Choroid plexus epithelial cell (primary cell): ENCODE measurements at regions not wholly inside any gene's neighbourhood (a gene's known extent, or its start where the extent isn't known, plus 50 kb on each side); places are given as distances from the start of the nearest gene placed in this dataset.

Experiments used
- DNase-seq: peaks from one replicate; pipeline ENCODE4 v3.0.0-alpha.2; 2010; ENCODE audit warnings: low read depth
- H3K4me3 ChIP-seq: 2 replicates; pipeline ENCODE4 v1.5.1; 2011; ENCODE audit warnings: low read depth, mild to moderate bottlenecking, control low read depth, low read length, moderate library complexity
- TF ChIP-seq, protein P1 (sequence below): conservative IDR thresholded peaks from 2 replicates; pipeline ENCODE4 v1.5.1; 2011; ENCODE audit warnings: low read depth, mild to moderate bottlenecking, control low read depth, inconsistent platforms, low read length, moderate library complexity

DNA sequence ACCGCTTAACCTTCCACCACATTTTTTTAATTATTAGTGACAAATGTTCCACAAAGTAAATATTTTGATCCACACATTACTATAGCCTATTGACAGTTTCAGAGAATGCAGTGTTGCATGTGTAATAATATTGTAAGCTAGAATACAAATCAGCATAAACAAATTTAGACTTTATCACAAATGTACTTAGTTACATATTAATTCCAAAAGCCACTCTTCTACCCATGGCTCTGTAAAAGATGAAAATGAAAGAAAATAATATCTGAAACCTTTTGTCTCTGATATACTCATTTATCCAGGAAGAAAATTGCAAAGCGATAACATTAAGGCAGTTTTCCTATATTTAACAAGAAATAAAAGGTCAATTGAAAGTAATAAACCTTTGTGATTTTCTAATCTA lies 954.0 kb upstream of the MAN1A1 start:
- DNase-seq: no peak
- TF ChIP-seq, protein P1, sequence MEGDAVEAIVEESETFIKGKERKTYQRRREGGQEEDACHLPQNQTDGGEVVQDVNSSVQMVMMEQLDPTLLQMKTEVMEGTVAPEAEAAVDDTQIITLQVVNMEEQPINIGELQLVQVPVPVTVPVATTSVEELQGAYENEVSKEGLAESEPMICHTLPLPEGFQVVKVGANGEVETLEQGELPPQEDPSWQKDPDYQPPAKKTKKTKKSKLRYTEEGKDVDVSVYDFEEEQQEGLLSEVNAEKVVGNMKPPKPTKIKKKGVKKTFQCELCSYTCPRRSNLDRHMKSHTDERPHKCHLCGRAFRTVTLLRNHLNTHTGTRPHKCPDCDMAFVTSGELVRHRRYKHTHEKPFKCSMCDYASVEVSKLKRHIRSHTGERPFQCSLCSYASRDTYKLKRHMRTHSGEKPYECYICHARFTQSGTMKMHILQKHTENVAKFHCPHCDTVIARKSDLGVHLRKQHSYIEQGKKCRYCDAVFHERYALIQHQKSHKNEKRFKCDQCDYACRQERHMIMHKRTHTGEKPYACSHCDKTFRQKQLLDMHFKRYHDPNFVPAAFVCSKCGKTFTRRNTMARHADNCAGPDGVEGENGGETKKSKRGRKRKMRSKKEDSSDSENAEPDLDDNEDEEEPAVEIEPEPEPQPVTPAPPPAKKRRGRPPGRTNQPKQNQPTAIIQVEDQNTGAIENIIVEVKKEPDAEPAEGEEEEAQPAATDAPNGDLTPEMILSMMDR: no peak
- H3K4me3 ChIP-seq: no peak overlapping the region

GRCh38 chr6:120302041-120302440 lies 952.5 kb upstream of the MAN1A1 start:
- TF ChIP-seq, protein P1: no peak
- DNase-seq: no peak
- H3K4me3 ChIP-seq: no peak overlapping the region

GRCh38 chr6:120290964-120291363 lies 941.4 kb upstream of the MAN1A1 start:
- no peak for DNase-seq
- H3K4me3 ChIP-seq: no peak overlapping the region
- TF ChIP-seq, protein P1: no peak

DNA sequence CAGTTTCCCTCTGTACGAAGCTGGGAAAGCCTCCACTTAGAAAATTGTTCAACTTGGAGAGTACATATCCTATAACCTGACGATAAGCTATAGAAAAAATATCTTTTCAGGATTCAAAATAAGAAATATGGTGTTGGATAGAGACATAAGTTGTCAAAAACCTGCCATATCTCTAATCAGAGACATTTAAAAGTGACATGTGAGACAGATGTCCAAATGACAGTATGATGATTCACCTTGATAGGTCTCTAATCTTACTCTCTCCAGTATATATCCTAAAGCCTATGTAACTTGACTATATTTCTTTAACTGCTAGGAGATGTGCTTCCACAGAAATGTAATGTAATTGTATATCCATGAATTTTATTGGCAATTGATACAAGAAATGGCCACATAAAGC lies 932.4 kb upstream of the MAN1A1 start:
- TF ChIP-seq, protein P1: no peak
- no peak for DNase-seq
- no peak overlapping the region for H3K4me3 ChIP-seq

DNA sequence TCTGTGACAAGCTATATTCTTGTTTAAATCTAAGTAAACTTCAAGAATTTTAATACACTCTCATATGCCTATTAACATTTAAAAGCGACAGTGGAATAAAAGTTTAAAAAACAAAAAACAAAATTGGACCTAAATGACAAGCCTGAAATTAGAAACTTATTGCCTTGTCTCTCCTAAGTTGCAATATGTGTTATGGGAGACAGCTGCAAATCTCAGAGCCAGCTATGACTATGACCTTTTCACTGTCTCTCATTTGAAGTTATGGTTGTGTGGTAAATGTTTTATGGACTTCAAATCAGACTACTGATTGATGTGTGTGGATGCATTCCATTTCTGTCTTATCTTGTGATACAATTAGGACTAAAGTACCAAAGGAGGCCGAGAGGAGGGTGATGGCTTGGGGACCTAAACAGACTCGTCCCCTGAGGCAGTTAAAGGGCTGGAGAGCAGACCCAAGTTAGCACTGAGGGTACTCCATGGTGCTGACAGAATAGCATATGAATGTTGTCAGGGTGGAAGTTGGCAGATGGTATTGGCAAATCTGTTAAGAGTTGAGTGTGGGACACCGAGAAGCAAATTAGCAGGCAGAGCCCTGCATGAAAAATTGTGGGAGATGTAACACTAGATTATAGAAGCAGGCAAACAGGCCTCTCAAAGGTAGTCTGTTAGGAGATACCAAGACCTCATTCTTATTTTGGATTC lies 930.1 kb upstream of the MAN1A1 start:
- no peak for DNase-seq
- no peak overlapping the region for H3K4me3 ChIP-seq
- TF ChIP-seq, protein P1: no peak

DNA sequence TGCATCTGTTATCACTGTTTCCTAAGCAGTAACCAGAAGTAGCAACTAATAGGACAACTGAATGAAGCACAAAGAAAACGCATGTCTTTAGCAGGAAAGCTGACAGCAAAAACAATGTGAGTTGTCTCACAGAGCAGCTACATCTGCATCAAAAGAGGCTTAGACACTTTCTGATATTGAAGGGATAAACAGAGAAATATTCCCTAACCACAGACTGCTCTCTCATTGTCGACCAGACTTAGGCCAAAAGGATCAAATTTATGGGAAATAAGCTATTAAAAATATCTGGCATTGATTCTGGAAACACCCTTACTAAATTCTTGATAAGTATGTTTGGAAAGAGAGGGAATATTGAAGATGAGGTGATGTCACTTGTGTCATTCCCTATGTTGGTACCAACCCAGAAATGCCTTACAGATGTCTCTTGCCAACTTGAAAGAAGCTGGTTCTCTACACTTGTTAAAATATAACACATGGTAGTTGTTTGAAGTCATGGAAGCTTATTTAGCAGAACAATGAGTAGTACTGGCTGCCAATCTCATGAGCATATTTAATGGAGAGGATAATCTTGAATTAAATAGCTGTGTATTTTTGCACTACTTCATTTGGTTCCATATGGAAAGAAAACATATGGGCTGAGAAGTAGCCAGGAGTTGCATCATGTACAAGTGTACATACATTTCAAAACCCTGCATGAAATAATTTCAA lies 929.3 kb upstream of the MAN1A1 start:
- no peak overlapping the region for H3K4me3 ChIP-seq
- no peak for DNase-seq
- TF ChIP-seq, protein P1: no peak

DNA sequence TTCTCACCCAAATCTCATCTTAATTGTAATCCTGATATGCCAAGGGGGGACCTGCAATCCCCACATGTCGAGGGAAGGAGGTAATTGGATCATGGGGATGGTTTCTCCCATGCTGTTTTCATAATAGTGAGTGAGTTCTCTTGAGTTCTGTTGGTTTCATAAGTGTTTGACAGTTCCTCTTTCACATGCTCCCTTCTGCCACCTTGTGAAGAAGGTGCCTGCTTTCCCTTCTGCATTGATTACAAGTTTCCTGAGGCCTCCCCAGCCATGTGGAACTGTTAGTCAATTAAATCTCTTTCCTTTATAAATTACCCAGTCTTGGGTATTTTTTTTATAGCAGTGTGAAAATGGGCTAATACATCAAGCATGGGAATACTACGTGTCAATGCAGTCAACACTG lies 925.0 kb upstream of the MAN1A1 start:
- TF ChIP-seq, protein P1: no peak
- no peak for DNase-seq
- no peak overlapping the region for H3K4me3 ChIP-seq
